H1 (cell line): ENCODE measurements at regions not wholly inside any gene's neighbourhood (a gene's known extent, or its start where the extent isn't known, plus 50 kb on each side); places are given as distances from the start of the nearest gene placed in this dataset.

Source experiments
- ATF2 ChIP-seq: IDR thresholded peaks from 2 replicates; pipeline ENCODE4 v1.6.1; 2012; ENCODE audit warnings: low read length, inconsistent platforms
- CTCF ChIP-seq, 3 experiments: IDR thresholded peaks; 1 replicate in 2 of 3; 2 replicates in 1 of 3; pipeline versions ENCODE4 v1.5.1 to v1.6.1; 2011; ENCODE audit warnings: low read length in 3 of 3, mild to moderate bottlenecking in 3 of 3, inconsistent platforms in 2 of 3, low read depth in 1 of 3, moderate library complexity in 1 of 3; ENCODE audit not compliant: insufficient read depth in 1 of 3; ENCODE audit errors: control extremely low read depth in 1 of 3
- NANOG ChIP-seq: IDR thresholded peaks from 2 replicates; pipeline ENCODE4 v1.6.1; 2011; ENCODE audit warnings: low read length, low read depth, mild to moderate bottlenecking, inconsistent platforms; ENCODE audit not compliant: insufficient read depth, poor library complexity, severe bottlenecking
- SP1 ChIP-seq: IDR thresholded peaks from 2 replicates; pipeline ENCODE4 v1.6.1; 2011; ENCODE audit warnings: low read depth, low read length

GRCh38 chr2:109726379-109727270, 67.5 kb upstream of the RGPD5 start (continued):
- TF ChIP-seq CTCF (IDR thresholded peaks at IDR 0.05; ENCODE audit: control extremely low read depth in 1 of 3, insufficient read depth in 1 of 3, low read depth in 1 of 3, low read length in 3 of 3) (no peak), NANOG (no peak), ATF2 (no peak), SP1 (no peak)
